ENCODE measurements at regions not wholly inside any gene's neighbourhood (a gene's known extent, or its start where the extent isn't known, plus 50 kb on each side); places are given as distances from the start of the nearest gene placed in this dataset.

DNA sequence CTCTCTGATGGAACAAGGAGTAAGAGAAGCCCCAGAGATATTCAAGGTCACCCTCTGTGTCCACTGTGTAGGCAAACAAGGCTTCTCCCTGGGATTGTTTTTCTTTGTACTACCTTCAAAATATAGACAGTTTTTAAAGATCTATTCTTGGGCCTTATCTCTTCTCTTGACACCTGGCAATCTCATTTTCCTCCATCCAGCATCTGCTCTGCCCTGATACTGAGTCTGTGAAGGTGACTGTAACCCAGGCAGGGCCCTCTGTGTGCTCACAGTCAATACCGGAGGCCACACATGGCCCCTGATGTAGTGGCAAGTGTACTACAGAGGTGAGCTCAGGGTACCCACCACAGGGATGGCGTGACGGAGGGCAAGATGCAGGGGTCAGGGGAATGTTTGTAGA lies 221.1 kb downstream of the SNX10 start:
- TF ChIP-seq ZNF274 (IDR thresholded peaks at IDR 0.05; ENCODE audit: low read depth, low read length) (no peak), YY1 (IDR thresholded peaks at IDR 0.05; ENCODE audit: insufficient read depth, insufficient read length) (no peak)
